Loucy (cell line): ENCODE measurements at regions not wholly inside any gene's neighbourhood (a gene's known extent, or its start where the extent isn't known, plus 50 kb on each side); places are given as distances from the start of the nearest gene placed in this dataset.

ENCODE experiments used
- CTCF ChIP-seq: fragments of 200-600 bp; sonication (generic); conservative IDR thresholded peaks from 2 replicates; pipeline ENCODE4 v1.5.1; 2014; ENCODE audit warnings: mild to moderate bottlenecking, antibody characterized with exemption, low read length
- EZH2phosphoT487 ChIP-seq: fragments of 200-600 bp; IDR thresholded peaks from 2 replicates; pipeline ENCODE4 v1.6.1; 2018; ENCODE audit warnings: antibody characterized with exemption, mild to moderate bottlenecking, moderate library complexity, borderline replicate concordance

- TF ChIP-seq CTCF (no peak), EZH2phosphoT487 (no peak)
These were observed 155.8 kb upstream of the IGFBP7 start for GRCh38 chr4:57265831-57266582.
